ENCODE measurements at regions not wholly inside any gene's neighbourhood (a gene's known extent, or its start where the extent isn't known, plus 50 kb on each side); places are given as distances from the start of the nearest gene placed in this dataset.

- WGBS = 88% methylated on average over 5 of the region's 8 CpGs
- H3K27me3 ChIP-seq = no peaks in the 10 kb centered on the region
- H3K9me3 ChIP-seq = peaks cover 2% of the 10 kb centered on the region
- DNase-seq (ENCODE audit: low spot score in 2 of 2) = peak in 1 of 2 donors; percentile 45
- no peaks in the 10 kb centered on the region for H3K36me3 ChIP-seq
- no peak overlapping the region for H3K4me3 ChIP-seq
- no peak for TF ChIP-seq POLR2A (IDR thresholded peaks at IDR 0.05)
- TF ChIP-seq CTCF (IDR thresholded peaks at IDR 0.05) = no peak
- no peak for TF ChIP-seq POLR2AphosphoS5 (IDR thresholded peaks at IDR 0.05)
- TF ChIP-seq EP300 (IDR thresholded peaks at IDR 0.05) = no peak
- H3K27ac ChIP-seq = no peak overlapping the region
- no peaks in the 10 kb centered on the region for H3K4me1 ChIP-seq
These were observed 137.8 kb upstream of the SOX1 start for GRCh38 chr13:111929036-111929616.

- 85% methylated on average over 3 of the region's 3 CpGs for WGBS
- Histone ChIP-seq H3K27ac (no peak overlapping the region), H3K27me3 (no peaks in the 10 kb centered on the region), H3K4me3 (no peak overlapping the region), H3K9me3 (peaks cover 2% of the 10 kb centered on the region), H3K4me1 (peaks cover 12% of the 10 kb centered on the region), H3K36me3 (no peaks in the 10 kb centered on the region)
- DNase-seq (ENCODE audit: low spot score in 2 of 2) = peak in 1 of 2 donors; percentile 54
- no peak for TF ChIP-seq POLR2AphosphoS5 (IDR thresholded peaks at IDR 0.05)
- no peak for TF ChIP-seq CTCF (IDR thresholded peaks at IDR 0.05)
- TF ChIP-seq POLR2A (IDR thresholded peaks at IDR 0.05) = no peak
These were observed 130.6 kb upstream of the SOX1 start for GRCh38 chr13:111936267-111936925.

GRCh38 chr13:111937777-111938311, 129.1 kb upstream of the SOX1 start:
- TF ChIP-seq POLR2A (IDR thresholded peaks at IDR 0.05) (no peak), CTCF (IDR thresholded peaks at IDR 0.05) (no peak), EP300 (IDR thresholded peaks at IDR 0.05) (no peak), POLR2AphosphoS5 (IDR thresholded peaks at IDR 0.05) (no peak)
- H3K36me3 ChIP-seq = no peaks in the 10 kb centered on the region
- DNase-seq (ENCODE audit: low spot score in 2 of 2) = peak in 1 of 2 donors; percentile 63
- peaks cover 12% of the 10 kb centered on the region for H3K4me1 ChIP-seq
- H3K27me3 ChIP-seq = no peaks in the 10 kb centered on the region
- H3K27ac ChIP-seq = no peak overlapping the region
- no peak overlapping the region for H3K4me3 ChIP-seq
- 14% methylated on average over 9 of the region's 9 CpGs for WGBS
- no peaks in the 10 kb centered on the region for H3K9me3 ChIP-seq

GRCh38 chr13:111938741-111939665, 127.9 kb upstream of the SOX1 start:
- Histone ChIP-seq H3K4me3 (no peak overlapping the region), H3K27ac (no peak overlapping the region), H3K9me3 (no peaks in the 10 kb centered on the region), H3K27me3 (peaks cover 2% of the 10 kb centered on the region), H3K36me3 (no peaks in the 10 kb centered on the region), H3K4me1 (peaks cover 12% of the 10 kb centered on the region)
- DNase-seq (ENCODE audit: low spot score in 2 of 2) = peak in 1 of 2 donors; percentile 41
- WGBS = 26% methylated on average over 14 of the region's 14 CpGs
- TF ChIP-seq EP300 (IDR thresholded peaks at IDR 0.05) = no peak
- no peak for TF ChIP-seq POLR2AphosphoS5 (IDR thresholded peaks at IDR 0.05)
- no peak for TF ChIP-seq CTCF (IDR thresholded peaks at IDR 0.05)
- no peak for TF ChIP-seq POLR2A (IDR thresholded peaks at IDR 0.05)

All from suprapubic skin (tissue), 4 donors.